ENCODE measurements at regions not wholly inside any gene's neighbourhood (a gene's known extent, or its start where the extent isn't known, plus 50 kb on each side); places are given as distances from the start of the nearest gene placed in this dataset.

DNA sequence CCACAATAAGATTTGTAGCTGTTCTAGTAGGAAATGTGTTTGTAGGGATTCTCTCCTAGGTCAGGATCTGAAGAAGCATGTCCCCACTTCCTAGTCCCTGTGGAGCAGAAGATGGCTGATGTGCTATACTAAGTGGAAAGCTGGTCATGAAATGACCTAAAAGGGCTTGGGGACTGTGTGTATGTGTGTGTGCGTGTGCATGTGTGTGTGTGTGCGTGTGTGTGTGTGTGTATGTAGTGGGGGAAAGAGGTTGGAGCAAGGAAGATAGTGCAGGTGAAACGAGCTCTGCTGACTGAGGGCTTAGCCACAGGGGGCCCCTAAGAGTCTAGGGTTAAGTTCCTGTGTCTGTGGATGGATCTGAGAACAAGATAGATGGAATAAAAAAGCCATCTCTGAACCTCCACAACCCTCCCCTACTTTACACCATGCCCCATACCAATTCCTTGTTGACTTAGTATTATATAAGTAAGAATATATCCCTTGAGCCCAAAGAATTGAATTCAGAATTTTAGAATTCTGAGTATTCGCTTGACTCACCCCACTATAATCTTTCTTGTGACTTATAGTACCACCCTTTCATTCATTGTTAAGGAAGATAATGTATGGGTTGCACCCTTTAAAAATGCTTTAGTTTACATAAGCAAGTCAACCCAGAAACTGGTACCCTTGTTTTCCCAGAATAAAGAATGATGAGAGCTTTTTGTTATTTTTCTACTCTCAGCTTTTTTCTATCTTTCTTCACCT is 96.1 kb downstream of the RPL22L1 start:
- TF ChIP-seq, protein P1, sequence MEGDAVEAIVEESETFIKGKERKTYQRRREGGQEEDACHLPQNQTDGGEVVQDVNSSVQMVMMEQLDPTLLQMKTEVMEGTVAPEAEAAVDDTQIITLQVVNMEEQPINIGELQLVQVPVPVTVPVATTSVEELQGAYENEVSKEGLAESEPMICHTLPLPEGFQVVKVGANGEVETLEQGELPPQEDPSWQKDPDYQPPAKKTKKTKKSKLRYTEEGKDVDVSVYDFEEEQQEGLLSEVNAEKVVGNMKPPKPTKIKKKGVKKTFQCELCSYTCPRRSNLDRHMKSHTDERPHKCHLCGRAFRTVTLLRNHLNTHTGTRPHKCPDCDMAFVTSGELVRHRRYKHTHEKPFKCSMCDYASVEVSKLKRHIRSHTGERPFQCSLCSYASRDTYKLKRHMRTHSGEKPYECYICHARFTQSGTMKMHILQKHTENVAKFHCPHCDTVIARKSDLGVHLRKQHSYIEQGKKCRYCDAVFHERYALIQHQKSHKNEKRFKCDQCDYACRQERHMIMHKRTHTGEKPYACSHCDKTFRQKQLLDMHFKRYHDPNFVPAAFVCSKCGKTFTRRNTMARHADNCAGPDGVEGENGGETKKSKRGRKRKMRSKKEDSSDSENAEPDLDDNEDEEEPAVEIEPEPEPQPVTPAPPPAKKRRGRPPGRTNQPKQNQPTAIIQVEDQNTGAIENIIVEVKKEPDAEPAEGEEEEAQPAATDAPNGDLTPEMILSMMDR (conservative IDR thresholded peaks at IDR 0.05; ENCODE audit: low read depth, low read length): no peak
- no peak for TF ChIP-seq EZH2 (IDR thresholded peaks at IDR 0.05; ENCODE audit: borderline replicate concordance, low read depth, low read length, poor library complexity, severe bottlenecking)

Data from A673 (cell line).